Activated naive CD8-positive, alpha-beta T cell (primary cell): ENCODE measurements at regions not wholly inside any gene's neighbourhood (a gene's known extent, or its start where the extent isn't known, plus 50 kb on each side); places are given as distances from the start of the nearest gene placed in this dataset.

Experiments used
- H3K27ac Mint-ChIP-seq: one replicate; pipeline ENCODE4 v1.8.0; 2021; ENCODE audit warnings: mixed read lengths
- H3K27me3 Mint-ChIP-seq: one replicate; pipeline ENCODE4 v1.8.0; 2021; ENCODE audit warnings: mixed read lengths
- H3K36me3 Mint-ChIP-seq: one replicate; pipeline ENCODE4 v1.8.0; 2021; ENCODE audit warnings: mixed read lengths
- H3K4me1 Mint-ChIP-seq: one replicate; pipeline ENCODE4 v1.8.0; 2021; ENCODE audit warnings: low read depth, mixed read lengths
- H3K4me3 Mint-ChIP-seq: one replicate; pipeline ENCODE4 v1.8.0; 2021; ENCODE audit warnings: mild to moderate bottlenecking, mixed read lengths
- H3K9me3 Mint-ChIP-seq: one replicate; pipeline ENCODE4 v1.8.0; 2021; ENCODE audit warnings: low read depth, mixed read lengths

- Mint-ChIP-seq H3K9me3 (peaks cover 3% of the 10 kb centered on the region), H3K36me3 (no peaks in the 10 kb centered on the region), H3K4me1 (no peaks in the 10 kb centered on the region), H3K27ac (no peak overlapping the region), H3K4me3 (no peak overlapping the region), H3K27me3 (peaks cover 11% of the 10 kb centered on the region)
These were observed 109.1 kb downstream of the LSM5 start for GRCh38 chr7:32381024-32381601.

- Mint-ChIP-seq H3K27me3 (peaks cover 11% of the 10 kb centered on the region), H3K36me3 (no peaks in the 10 kb centered on the region), H3K4me1 (no peaks in the 10 kb centered on the region), H3K27ac (no peak overlapping the region), H3K4me3 (no peak overlapping the region), H3K9me3 (peaks cover 3% of the 10 kb centered on the region)
These were observed 110.6 kb downstream of the LSM5 start for GRCh38 chr7:32379510-32380112.

GRCh38 chr7:32378988-32379387 is 111.2 kb downstream of the LSM5 start:
- Mint-ChIP-seq H3K27ac (no peak overlapping the region), H3K27me3 (peaks cover 11% of the 10 kb centered on the region), H3K4me3 (no peak overlapping the region), H3K36me3 (no peaks in the 10 kb centered on the region), H3K9me3 (peaks cover 3% of the 10 kb centered on the region), H3K4me1 (no peaks in the 10 kb centered on the region)

GRCh38 chr7:32364581-32364980 is 125.6 kb downstream of the LSM5 start:
- peaks cover 9% of the 10 kb centered on the region for H3K9me3 Mint-ChIP-seq
- peaks cover 9% of the 10 kb centered on the region for H3K27me3 Mint-ChIP-seq
- no peak overlapping the region for H3K4me3 Mint-ChIP-seq
- H3K4me1 Mint-ChIP-seq = no peaks in the 10 kb centered on the region
- H3K27ac Mint-ChIP-seq = no peak overlapping the region
- H3K36me3 Mint-ChIP-seq = no peaks in the 10 kb centered on the region

GRCh38 chr7:32360127-32360526 is 130.1 kb downstream of the LSM5 start:
- Mint-ChIP-seq H3K4me1 (no peaks in the 10 kb centered on the region), H3K27me3 (peaks cover 5% of the 10 kb centered on the region), H3K27ac (no peak overlapping the region), H3K36me3 (no peaks in the 10 kb centered on the region), H3K4me3 (no peak overlapping the region), H3K9me3 (no peaks in the 10 kb centered on the region)

- Mint-ChIP-seq H3K4me1 (no peaks in the 10 kb centered on the region), H3K36me3 (no peaks in the 10 kb centered on the region), H3K9me3 (no peaks in the 10 kb centered on the region), H3K4me3 (no peak overlapping the region), H3K27me3 (peaks cover 5% of the 10 kb centered on the region), H3K27ac (no peak overlapping the region)
These were observed 132.5 kb downstream of the LSM5 start for GRCh38 chr7:32357535-32358277.

- Mint-ChIP-seq H3K4me3 (no peak overlapping the region), H3K36me3 (no peaks in the 10 kb centered on the region), H3K9me3 (peaks cover 3% of the 10 kb centered on the region), H3K4me1 (no peaks in the 10 kb centered on the region), H3K27me3 (peaks cover 3% of the 10 kb centered on the region), H3K27ac (no peak overlapping the region)
These were observed 142.8 kb downstream of the LSM5 start for GRCh38 chr7:32347244-32347828.

- H3K27ac Mint-ChIP-seq = no peak overlapping the region
- H3K4me3 Mint-ChIP-seq = no peak overlapping the region
- H3K27me3 Mint-ChIP-seq = peaks cover 3% of the 10 kb centered on the region
- peaks cover 3% of the 10 kb centered on the region for H3K9me3 Mint-ChIP-seq
- H3K4me1 Mint-ChIP-seq = no peaks in the 10 kb centered on the region
- H3K36me3 Mint-ChIP-seq = no peaks in the 10 kb centered on the region
These were observed 143.9 kb downstream of the LSM5 start for GRCh38 chr7:32346253-32346652.

GRCh38 chr7:32336726-32337125 is 153.5 kb downstream of the LSM5 start:
- Mint-ChIP-seq H3K27ac (no peak overlapping the region), H3K36me3 (no peaks in the 10 kb centered on the region), H3K9me3 (peaks cover 5% of the 10 kb centered on the region), H3K27me3 (peaks cover 2% of the 10 kb centered on the region), H3K4me1 (no peaks in the 10 kb centered on the region), H3K4me3 (no peak overlapping the region)

GRCh38 chr7:32335107-32335506 is 155.1 kb downstream of the LSM5 start:
- H3K27me3 Mint-ChIP-seq = peaks cover 3% of the 10 kb centered on the region
- H3K27ac Mint-ChIP-seq = no peak overlapping the region
- H3K36me3 Mint-ChIP-seq = no peaks in the 10 kb centered on the region
- no peak overlapping the region for H3K4me3 Mint-ChIP-seq
- H3K4me1 Mint-ChIP-seq = no peaks in the 10 kb centered on the region
- peaks cover 11% of the 10 kb centered on the region for H3K9me3 Mint-ChIP-seq

GRCh38 chr7:32330602-32331001 is 159.6 kb downstream of the LSM5 start:
- H3K27me3 Mint-ChIP-seq = peaks cover 4% of the 10 kb centered on the region
- peaks cover 11% of the 10 kb centered on the region for H3K9me3 Mint-ChIP-seq
- H3K36me3 Mint-ChIP-seq = no peaks in the 10 kb centered on the region
- H3K4me3 Mint-ChIP-seq = no peak overlapping the region
- H3K4me1 Mint-ChIP-seq = no peaks in the 10 kb centered on the region
- no peak overlapping the region for H3K27ac Mint-ChIP-seq

GRCh38 chr7:32326078-32326477 is 164.1 kb downstream of the LSM5 start:
- peaks cover under 1% of the 10 kb centered on the region for H3K9me3 Mint-ChIP-seq
- H3K4me3 Mint-ChIP-seq = no peak overlapping the region
- H3K36me3 Mint-ChIP-seq = no peaks in the 10 kb centered on the region
- H3K27me3 Mint-ChIP-seq = peaks cover 7% of the 10 kb centered on the region
- H3K4me1 Mint-ChIP-seq = no peaks in the 10 kb centered on the region
- no peak overlapping the region for H3K27ac Mint-ChIP-seq

- no peaks in the 10 kb centered on the region for H3K36me3 Mint-ChIP-seq
- H3K27ac Mint-ChIP-seq = no peak overlapping the region
These were observed 166.5 kb downstream of the LSM5 start for GRCh38 chr7:32323712-32324111.

GRCh38 chr7:32319012-32319382 is 171.2 kb downstream of the LSM5 start:
- Mint-ChIP-seq H3K4me1 (no peaks in the 10 kb centered on the region), H3K27ac (no peak overlapping the region), H3K4me3 (no peak overlapping the region), H3K9me3 (no peaks in the 10 kb centered on the region), H3K36me3 (no peaks in the 10 kb centered on the region), H3K27me3 (peaks cover 14% of the 10 kb centered on the region)

More at GRCh38 chr7:32323712-32324111, 166.5 kb downstream of the LSM5 start:
- Mint-ChIP-seq H3K27me3 (peaks cover 5% of the 10 kb centered on the region), H3K4me1 (no peaks in the 10 kb centered on the region), H3K9me3 (no peaks in the 10 kb centered on the region), H3K4me3 (no peak overlapping the region)

- Mint-ChIP-seq H3K4me3 (no peak overlapping the region), H3K27me3 (peaks cover 14% of the 10 kb centered on the region), H3K9me3 (no peaks in the 10 kb centered on the region), H3K27ac (no peak overlapping the region), H3K4me1 (no peaks in the 10 kb centered on the region), H3K36me3 (no peaks in the 10 kb centered on the region)
These were observed 171.7 kb downstream of the LSM5 start for GRCh38 chr7:32318300-32319011.
